Endothelial cell of umbilical vein (primary cell): ENCODE measurements at regions not wholly inside any gene's neighbourhood (a gene's known extent, or its start where the extent isn't known, plus 50 kb on each side); places are given as distances from the start of the nearest gene placed in this dataset.

Experiments used
- BruUV-seq: library from RNA; stranded (reverse); fragments of 400-500 nt; replicated peaks from 2 replicates; lab custom pipeline; 2021; lab: Mats Ljungman, UMichigan
- CTCF ChIA-PET: fragments of 300-600, 350-600 bp; sonication (Branson Sonifier 250); formaldehyde crosslinking; loops from one replicate; lab custom pipeline; 2021; ENCODE audit warnings: antibody characterized with exemption, inconsistent platforms; lab: Charles Lee
- POLR2A ChIA-PET: fragments of 300-600, 350-600 bp; sonication (Branson Sonifier 250); formaldehyde crosslinking; loops from one replicate; lab custom pipeline; 2021; ENCODE audit warnings: antibody characterized with exemption, inconsistent platforms; lab: Charles Lee
- DNase-seq: peaks from one replicate; pipeline ENCODE4 v3.0.0-alpha.2; 2011; ENCODE audit warnings: low read depth, low spot score
- FAIRE-seq: peaks from 2 replicates; lab custom pipeline; 2011; peaks lifted over from hg19 to GRCh38; lab: Jason Lieb, UNC
- H2AFZ ChIP-seq: 2 replicates; pipeline ENCODE4 v1.6.0; 2012; ENCODE audit warnings: low read depth, low read length, control low read depth, inconsistent platforms
- H3K27ac ChIP-seq: 2 replicates; pipeline ENCODE4 v1.5.1; 2011; ENCODE audit warnings: low read depth, mild to moderate bottlenecking, control low read depth, low read length, moderate library complexity; ENCODE audit not compliant: insufficient read depth
- H3K27me3 ChIP-seq, 2 experiments: 2 replicates each; pipeline versions ENCODE4 v1.6.0 to v1.6.1; 2011; ENCODE audit warnings: low read length in 2 of 2, mixed read lengths in 1 of 2; ENCODE audit not compliant: control insufficient read depth in 2 of 2, insufficient read depth in 2 of 2
- H3K36me3 ChIP-seq, 2 experiments: 2 replicates in 1 of 2; 3 replicates in 1 of 2; pipeline ENCODE4 v1.5.1; 2011; ENCODE audit warnings: low read length in 2 of 2, mild to moderate bottlenecking in 1 of 2, moderate library complexity in 1 of 2; ENCODE audit not compliant: control insufficient read depth in 2 of 2, insufficient read depth in 2 of 2; ENCODE audit errors: extremely low read depth in 1 of 2
- H3K4me1 ChIP-seq: 3 replicates; pipeline ENCODE4 v1.5.1; 2011; ENCODE audit warnings: mild to moderate bottlenecking, low read length; ENCODE audit not compliant: control insufficient read depth, insufficient read depth; ENCODE audit errors: extremely low read depth
- H3K4me2 ChIP-seq: 2 replicates; pipeline ENCODE4 v1.6.1; 2011; ENCODE audit warnings: low read length, control low read depth, mixed read lengths; ENCODE audit not compliant: insufficient read depth
- H3K4me3 ChIP-seq, 3 experiments: fragments of 200-600 bp in 1 of 3; sonication (generic), shearing (Covaris generic) in 1 of 3; replicated peaks in 1 of 3; 2 replicates each; pipeline ENCODE4 v1.5.1; 2011 to 2016; ENCODE audit warnings: control low read depth in 3 of 3, low read length in 3 of 3, mild to moderate bottlenecking in 2 of 3, inconsistent platforms in 1 of 3, low read depth in 1 of 3, moderate library complexity in 1 of 3; ENCODE audit not compliant: insufficient read depth in 1 of 3
- H3K79me2 ChIP-seq: 2 replicates; pipeline ENCODE4 v1.6.0; 2012; ENCODE audit warnings: low read length, inconsistent platforms; ENCODE audit not compliant: control insufficient read depth, insufficient read depth
- H3K9ac ChIP-seq: replicated peaks from 2 replicates; pipeline ENCODE3; 2011; ENCODE audit warnings: low read length, control low read depth; ENCODE audit not compliant: insufficient read depth; ENCODE audit errors: extremely low read depth
- H3K9me1 ChIP-seq: replicated peaks from 3 replicates; pipeline ENCODE4 v1.6.0; 2011; ENCODE audit warnings: mild to moderate bottlenecking, low read length; ENCODE audit not compliant: control insufficient read depth, insufficient read depth; ENCODE audit errors: extremely low read depth
- H3K9me3 ChIP-seq: replicated peaks from 2 replicates; pipeline ENCODE4 v1.5.1; 2012; ENCODE audit warnings: low read length, inconsistent platforms; ENCODE audit not compliant: control insufficient read depth, insufficient read depth
- H4K20me1 ChIP-seq: replicated peaks from 2 replicates; pipeline ENCODE3; 2011; ENCODE audit warnings: mild to moderate bottlenecking, low read length; ENCODE audit not compliant: control insufficient read depth, insufficient read depth; ENCODE audit errors: extremely low read depth
- EZH2 ChIP-seq: IDR thresholded peaks from 2 replicates; pipeline ENCODE4 v1.6.1; 2012; ENCODE audit warnings: borderline replicate concordance, low read depth, mild to moderate bottlenecking, moderate library complexity, low read length, inconsistent platforms; ENCODE audit not compliant: severe bottlenecking
- FOS ChIP-seq: IDR thresholded peaks from 2 replicates; pipeline ENCODE4 v1.6.1; 2011; ENCODE audit warnings: mild to moderate bottlenecking, low read length, moderate library complexity, borderline replicate concordance; ENCODE audit not compliant: insufficient read depth
- GATA2 ChIP-seq: IDR thresholded peaks from 2 replicates; pipeline ENCODE4 v1.7.0; 2011; ENCODE audit warnings: low read depth, mild to moderate bottlenecking, moderate library complexity, mixed read lengths, low read length; ENCODE audit not compliant: insufficient read length, insufficient read depth
- JUN ChIP-seq: IDR thresholded peaks from 2 replicates; pipeline ENCODE4 v1.6.1; 2011; ENCODE audit warnings: borderline replicate concordance, low read depth; ENCODE audit not compliant: insufficient read length, insufficient read depth
- MYC ChIP-seq: IDR thresholded peaks from one replicate; pipeline ENCODE4 v1.6.1; 2011; ENCODE audit warnings: mild to moderate bottlenecking, low read depth, low read length
- POLR2A ChIP-seq: IDR thresholded peaks from 2 replicates; pipeline ENCODE4 v1.6.1; 2012; ENCODE audit warnings: low read depth, mild to moderate bottlenecking, control low read depth, low read length
- POLR2AphosphoS5 ChIP-seq: IDR thresholded peaks from 2 replicates; pipeline ENCODE4 v1.6.1; 2012; ENCODE audit warnings: low read depth, mild to moderate bottlenecking, control low read depth, low read length, moderate library complexity; ENCODE audit not compliant: insufficient read depth
- dilution Hi-C: fragments of 300-500 bp; cut with MboI; formaldehyde crosslinking; loops from one replicate; pipeline ENCODE4 v1.15.0; 2019; ENCODE audit warnings: low sequenced_read_pairs; ENCODE audit not compliant: extremely low pct_ligation_motif_present
- intact Hi-C: fragments of 100-400 bp; cut with micrococcal nuclease; formaldehyde crosslinking; loops from one replicate; pipeline ENCODE4 v1.10.0; 2022
- TF ChIP-seq, protein P1 (sequence below): IDR thresholded peaks from 2 replicates; pipeline ENCODE4 v1.6.1; 2011; ENCODE audit not compliant: insufficient read depth, insufficient read length
- TF ChIP-seq, protein P2 (sequence below), 2 donors: IDR thresholded peaks; 1 replicate in 1 of 2; 2 replicates in 1 of 2; pipeline ENCODE4 v1.5.1; 2011; ENCODE audit warnings: low read length in 2 of 2, mild to moderate bottlenecking in 2 of 2, moderate library complexity in 2 of 2, control low read depth in 1 of 2, inconsistent platforms in 1 of 2, low read depth in 1 of 2; ENCODE audit not compliant: insufficient read depth in 1 of 2; ENCODE audit errors: extremely low read depth in 1 of 2

DNA sequence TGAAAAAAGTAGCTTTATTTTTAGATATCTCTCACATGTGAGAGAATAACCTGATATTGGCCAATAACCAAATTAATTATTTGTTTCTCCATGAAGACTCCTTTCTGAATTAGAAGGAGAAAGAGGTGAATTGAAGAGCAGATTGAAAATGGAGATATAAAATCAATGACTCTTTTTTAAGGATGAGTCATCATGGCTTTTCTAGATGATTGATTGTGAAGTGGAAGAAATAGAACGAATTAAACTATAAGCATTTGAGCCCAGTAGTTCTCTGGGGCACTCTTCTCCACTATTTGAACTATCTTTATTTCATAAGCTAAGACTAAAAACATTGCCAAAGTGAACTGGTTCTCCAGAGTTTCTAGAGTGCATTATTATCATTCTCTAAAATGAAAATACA lies 137.2 kb upstream of the EDNRA start:
- Histone ChIP-seq H3K4me1 (peaks cover 9% of the 10 kb centered on the region), H3K9ac (no peak overlapping the region), H3K79me2 (no peaks in the 10 kb centered on the region), H3K9me1 (no peaks in the 10 kb centered on the region), H3K27me3 (no peaks in the 10 kb centered on the region), H3K4me2 (no peak overlapping the region), H3K4me3 (no peak overlapping the region), H3K9me3 (no peaks in the 10 kb centered on the region), H3K36me3 (no peaks in the 10 kb centered on the region), H3K27ac (no peak overlapping the region), H2AFZ (no peak overlapping the region), H4K20me1 (no peaks in the 10 kb centered on the region)
- ChIA-PET POLR2A (no interaction called here), CTCF (interaction anchor here (0.7 to 1.2 kb wide), 3 partner anchors 9 to 182 kb away, joined by 3 read pairs; no protein-coding TSS in a partner anchor)
- BruUV-seq: no TSS peak
- intact Hi-C loops: no loop called here
- DNase-seq: no peak
- no peak for FAIRE-seq
- dilution Hi-C loops: no loop called here
- TF ChIP-seq, protein P1, sequence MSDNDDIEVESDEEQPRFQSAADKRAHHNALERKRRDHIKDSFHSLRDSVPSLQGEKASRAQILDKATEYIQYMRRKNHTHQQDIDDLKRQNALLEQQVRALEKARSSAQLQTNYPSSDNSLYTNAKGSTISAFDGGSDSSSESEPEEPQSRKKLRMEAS: no peak
- TF ChIP-seq JUN (peak; percentile 5), POLR2AphosphoS5 (no peak), FOS (no peak), EZH2 (no peak), POLR2A (no peak)
- TF ChIP-seq, protein P2, sequence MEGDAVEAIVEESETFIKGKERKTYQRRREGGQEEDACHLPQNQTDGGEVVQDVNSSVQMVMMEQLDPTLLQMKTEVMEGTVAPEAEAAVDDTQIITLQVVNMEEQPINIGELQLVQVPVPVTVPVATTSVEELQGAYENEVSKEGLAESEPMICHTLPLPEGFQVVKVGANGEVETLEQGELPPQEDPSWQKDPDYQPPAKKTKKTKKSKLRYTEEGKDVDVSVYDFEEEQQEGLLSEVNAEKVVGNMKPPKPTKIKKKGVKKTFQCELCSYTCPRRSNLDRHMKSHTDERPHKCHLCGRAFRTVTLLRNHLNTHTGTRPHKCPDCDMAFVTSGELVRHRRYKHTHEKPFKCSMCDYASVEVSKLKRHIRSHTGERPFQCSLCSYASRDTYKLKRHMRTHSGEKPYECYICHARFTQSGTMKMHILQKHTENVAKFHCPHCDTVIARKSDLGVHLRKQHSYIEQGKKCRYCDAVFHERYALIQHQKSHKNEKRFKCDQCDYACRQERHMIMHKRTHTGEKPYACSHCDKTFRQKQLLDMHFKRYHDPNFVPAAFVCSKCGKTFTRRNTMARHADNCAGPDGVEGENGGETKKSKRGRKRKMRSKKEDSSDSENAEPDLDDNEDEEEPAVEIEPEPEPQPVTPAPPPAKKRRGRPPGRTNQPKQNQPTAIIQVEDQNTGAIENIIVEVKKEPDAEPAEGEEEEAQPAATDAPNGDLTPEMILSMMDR (IDR thresholded peaks at IDR 0.05; ENCODE audit: extremely low read depth in 1 of 2, insufficient read depth in 1 of 2, low read depth in 1 of 2, low read length in 2 of 2): no peak

DNA sequence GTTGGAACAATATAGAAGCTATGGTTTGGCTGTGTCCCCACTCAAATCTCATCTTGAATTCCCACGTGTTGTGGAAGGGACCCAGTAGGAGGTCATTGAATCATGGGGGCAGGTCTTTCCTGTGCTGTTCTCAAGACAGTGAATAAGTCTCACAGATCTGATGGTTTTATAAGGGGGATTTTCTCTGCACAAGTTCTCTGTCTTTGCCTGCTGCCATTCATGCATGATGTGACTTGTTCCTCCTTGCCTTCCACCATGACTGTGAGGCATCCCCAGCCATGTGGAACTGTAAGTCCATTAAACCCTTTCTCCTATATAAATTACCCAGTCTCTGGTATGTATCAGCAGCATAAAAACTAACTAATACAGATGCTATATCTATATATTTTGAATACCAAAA lies 135.2 kb upstream of the EDNRA start:
- FAIRE-seq (no peak), DNase-seq (no peak)
- no peak overlapping the region for H3K4me3 ChIP-seq
- H4K20me1 ChIP-seq: no peaks in the 10 kb centered on the region
- no peak overlapping the region for H3K27ac ChIP-seq
- CTCF ChIA-PET: no interaction called here
- POLR2A ChIA-PET: no interaction called here
- TF ChIP-seq, protein P1: no peak
- TF ChIP-seq JUN (no peak), POLR2A (no peak), MYC (no peak), GATA2 (no peak), POLR2AphosphoS5 (no peak), EZH2 (no peak), FOS (no peak)
- TF ChIP-seq, protein P2 (IDR thresholded peaks at IDR 0.05; ENCODE audit: extremely low read depth in 1 of 2, insufficient read depth in 1 of 2, low read depth in 1 of 2, low read length in 2 of 2): no peak
- H3K4me2 ChIP-seq: no peak overlapping the region
- H3K9ac ChIP-seq: no peak overlapping the region
- H2AFZ ChIP-seq: no peak overlapping the region
- H3K79me2 ChIP-seq: no peaks in the 10 kb centered on the region
- dilution Hi-C loops: no loop called here
- BruUV-seq: no TSS peak
- H3K36me3 ChIP-seq: no peaks in the 10 kb centered on the region
- intact Hi-C loops: no loop called here
- peaks cover under 1% of the 10 kb centered on the region for H3K4me1 ChIP-seq
- no peaks in the 10 kb centered on the region for H3K9me1 ChIP-seq
- no peaks in the 10 kb centered on the region for H3K27me3 ChIP-seq
- H3K9me3 ChIP-seq: no peaks in the 10 kb centered on the region
